B cell (primary cell): ENCODE measurements at regions not wholly inside any gene's neighbourhood (a gene's known extent, or its start where the extent isn't known, plus 50 kb on each side); places are given as distances from the start of the nearest gene placed in this dataset.

ENCODE experiments used
- ATAC-seq: fragments of 200-7000 bp; cut with Tn5 transposase; one replicate; pipeline ENCODE4 v1.10.0; 2021; ENCODE audit warnings: low read depth, mild to moderate bottlenecking, moderate number of reproducible peaks, moderate library complexity
- CTCF ChIA-PET: fragments of 350-600 bp; sonication (Branson Sonifier 250); formaldehyde crosslinking; loops from one replicate; lab custom pipeline; 2021; ENCODE audit warnings: antibody characterized with exemption, inconsistent platforms; lab: Charles Lee
- POLR2A ChIA-PET: fragments of 350-600 bp; sonication (Branson Sonifier 250); formaldehyde crosslinking; loops from one replicate; lab custom pipeline; 2021; ENCODE audit warnings: antibody characterized with exemption; lab: Charles Lee
- DNase-seq: peaks from one replicate; pipeline ENCODE4 v3.0.0; 2013
- H2AFZ ChIP-seq: 2 replicates; pipeline ENCODE4 v1.6.1; 2012; ENCODE audit warnings: mild to moderate bottlenecking, low read depth, low read length; ENCODE audit not compliant: insufficient read depth, poor library complexity, severe bottlenecking
- H3K27ac ChIP-seq, 2 donors: 1 replicate in 1 of 2; 2 replicates in 1 of 2; pipeline ENCODE4 v1.5.1; 2012 to 2013; ENCODE audit warnings: low read length in 2 of 2, mild to moderate bottlenecking in 2 of 2, moderate library complexity in 1 of 2
- H3K27me3 ChIP-seq, 4 experiments: fragments of 200-600 bp in 1 of 4; sonication (generic) in 1 of 4; replicated peaks in 1 of 4; 1 replicate in 2 of 4; 2 replicates in 2 of 4; pipeline versions ENCODE4 v1.6.1 to v1.7.0; 2013 to 2016; ENCODE audit warnings: low read length in 3 of 4, mild to moderate bottlenecking in 2 of 4, mixed read lengths in 1 of 4, moderate library complexity in 1 of 4; ENCODE audit not compliant: insufficient read depth in 4 of 4, control insufficient read depth in 3 of 4; ENCODE audit errors: control extremely low read depth in 1 of 4
- H3K36me3 ChIP-seq, 2 experiments: replicated peaks in 1 of 2; 1 replicate in 1 of 2; 2 replicates in 1 of 2; pipeline versions ENCODE4 v1.6.1 to v1.7.1; 2013; ENCODE audit warnings: low read length in 1 of 2; ENCODE audit not compliant: insufficient read depth in 2 of 2, control insufficient read depth in 1 of 2; ENCODE audit errors: control extremely low read depth in 1 of 2, extremely low read depth in 1 of 2
- H3K4me1 ChIP-seq, 2 donors: fragments of 200-600 bp in 1 of 2; sonication (generic) in 1 of 2; 1 replicate in 1 of 2; 2 replicates in 1 of 2; pipeline versions ENCODE4 v1.5.1 to v1.6.1; 2013 to 2017; ENCODE audit warnings: low read length in 2 of 2; ENCODE audit not compliant: control insufficient read depth in 2 of 2, insufficient read depth in 2 of 2
- H3K4me2 ChIP-seq: replicated peaks from 2 replicates; pipeline ENCODE3; 2012; ENCODE audit warnings: mild to moderate bottlenecking, low read depth, low read length; ENCODE audit not compliant: poor library complexity, severe bottlenecking
- H3K4me3 ChIP-seq, 5 experiments: fragments of 200-600 bp in 1 of 5; sonication (generic) in 1 of 5; 1 replicate in 3 of 5; 2 replicates in 2 of 5; pipeline versions ENCODE4 v1.5.1 to v1.7.0; 2011 to 2016; ENCODE audit warnings: low read length in 4 of 5, mild to moderate bottlenecking in 4 of 5, low read depth in 2 of 5, control low read depth in 1 of 5, moderate library complexity in 1 of 5; ENCODE audit not compliant: insufficient read depth in 1 of 5; ENCODE audit errors: control extremely low read depth in 1 of 5, extremely low read depth in 1 of 5
- H3K79me2 ChIP-seq: fragments of 200-600 bp; sonication (generic); one replicate; pipeline ENCODE4 v1.6.0; 2016; ENCODE audit warnings: low read length; ENCODE audit not compliant: control insufficient read depth, insufficient read depth
- H3K9ac ChIP-seq: fragments of 200-600 bp; sonication (generic); 2 replicates; pipeline ENCODE4 v1.6.1; 2017; ENCODE audit warnings: mild to moderate bottlenecking, low read length, moderate library complexity
- H3K9me3 ChIP-seq, 3 donors: one replicate each; pipeline versions ENCODE4 v1.6.1 to v1.7.1; 2013; ENCODE audit warnings: low read length in 2 of 3; ENCODE audit not compliant: control insufficient read depth in 2 of 3, insufficient read depth in 1 of 3; ENCODE audit errors: control extremely low read depth in 1 of 3
- H4K20me1 ChIP-seq: 2 replicates; pipeline ENCODE4 v1.6.0; 2012; ENCODE audit warnings: mild to moderate bottlenecking, low read length; ENCODE audit not compliant: insufficient read depth, control insufficient read depth, poor library complexity, severe bottlenecking
- H3K27ac Mint-ChIP-seq: one replicate; pipeline ENCODE4 v1.8.0; 2021; ENCODE audit warnings: mixed read lengths
- H3K27me3 Mint-ChIP-seq: one replicate; pipeline ENCODE4 v1.8.0; 2021; ENCODE audit warnings: mixed read lengths
- H3K4me1 Mint-ChIP-seq: one replicate; pipeline ENCODE4 v1.8.0; 2021; ENCODE audit warnings: mixed read lengths
- H3K4me3 Mint-ChIP-seq: one replicate; pipeline ENCODE4 v1.8.0; 2021; ENCODE audit warnings: mixed read lengths
- H3K9me3 Mint-ChIP-seq: one replicate; pipeline ENCODE4 v1.8.0; 2022; ENCODE audit warnings: mixed read lengths; ENCODE audit not compliant: insufficient read depth
- CTCF ChIP-seq: fragments of 200-600 bp; IDR thresholded peaks from one replicate; pipeline ENCODE4 v1.8.0; 2022; ENCODE audit warnings: antibody characterized with exemption, mild to moderate bottlenecking
- EZH2 ChIP-seq: IDR thresholded peaks from 2 replicates; pipeline ENCODE4 v1.6.1; 2012; ENCODE audit warnings: borderline replicate concordance, low read depth, mild to moderate bottlenecking, moderate library complexity, low read length; ENCODE audit not compliant: insufficient read depth, poor library complexity, severe bottlenecking
- WGBS: methylation state at CpG from one replicate; pipeline ENCODE4 v1.1.5; 2013; ENCODE audit warnings: missing lambda C conversion rate; ENCODE audit not compliant: insufficient coverage; 5-methylcytosine and 5-hydroxymethylcytosine counted together
- intact Hi-C: fragments of 100-400 bp; cut with micrococcal nuclease; formaldehyde crosslinking; loops from one replicate; pipeline ENCODE4 v1.10.0; 2022

- Histone ChIP-seq H3K9ac (no peak overlapping the region), H4K20me1 (no peaks in the 10 kb centered on the region), H3K4me1 (no peaks in the 10 kb centered on the region), H3K4me2 (no peak overlapping the region), H3K4me3 (no peak overlapping the region), H3K79me2 (no peaks in the 10 kb centered on the region), H2AFZ (no peak overlapping the region), H3K27ac (no peak overlapping the region), H3K27me3 (no peaks in the 10 kb centered on the region), H3K36me3 (no peaks in the 10 kb centered on the region), H3K9me3 (no peaks in the 10 kb centered on the region)
- ATAC-seq (no peak), DNase-seq (no peak)
- intact Hi-C loops = no loop called here
- ChIA-PET POLR2A (no interaction called here), CTCF (interaction anchor here (0.6 kb wide), 1 partner anchor 11 kb away, joined by 3 read pairs; no protein-coding TSS in a partner anchor)
- TF ChIP-seq EZH2 (no peak), CTCF (no peak)
- no peaks in the 10 kb centered on the region for H3K27me3 Mint-ChIP-seq
- no peaks in the 10 kb centered on the region for H3K4me1 Mint-ChIP-seq
- WGBS = no CpG with 5 or more reads among the region's 1 CpG
- no peak overlapping the region for H3K4me3 Mint-ChIP-seq
- peaks cover 3% of the 10 kb centered on the region for H3K9me3 Mint-ChIP-seq
- no peak overlapping the region for H3K27ac Mint-ChIP-seq
Measured at GRCh38 chr4:180675359-180675650, 1567.9 kb upstream of the TENM3 start.

- DNase-seq (no peak), ATAC-seq (no peak)
- no peak overlapping the region for H3K4me3 ChIP-seq
- intact Hi-C loops = no loop called here
- no peaks in the 10 kb centered on the region for H4K20me1 ChIP-seq
- H2AFZ ChIP-seq = no peak overlapping the region
- TF ChIP-seq EZH2 (no peak), CTCF (no peak)
- no peaks in the 10 kb centered on the region for H3K9me3 ChIP-seq
- POLR2A ChIA-PET = no interaction called here
- H3K4me3 Mint-ChIP-seq = no peak overlapping the region
- no peak overlapping the region for H3K4me2 ChIP-seq
- no peaks in the 10 kb centered on the region for H3K79me2 ChIP-seq
- H3K4me1 Mint-ChIP-seq = no peaks in the 10 kb centered on the region
- CTCF ChIA-PET = interaction anchor here (0.6 to 1.2 kb wide), 2 partner anchors 11 to 12 kb away, joined by 3 to 4 read pairs; no protein-coding TSS in a partner anchor
- H3K27ac ChIP-seq = no peak overlapping the region
- no peaks in the 10 kb centered on the region for H3K27me3 ChIP-seq
- H3K27ac Mint-ChIP-seq = no peak overlapping the region
- H3K9me3 Mint-ChIP-seq = peaks cover 3% of the 10 kb centered on the region
- no peaks in the 10 kb centered on the region for H3K4me1 ChIP-seq
- H3K9ac ChIP-seq = no peak overlapping the region
- no peaks in the 10 kb centered on the region for H3K27me3 Mint-ChIP-seq
- WGBS = 50% methylated on average over 1 of the region's 2 CpGs
- no peaks in the 10 kb centered on the region for H3K36me3 ChIP-seq
Measured at GRCh38 chr4:180680305-180680704, 1562.9 kb upstream of the TENM3 start.
